Skin of body (tissue), 1 donor: ENCODE measurements at regions not wholly inside any gene's neighbourhood (a gene's known extent, or its start where the extent isn't known, plus 50 kb on each side); places are given as distances from the start of the nearest gene placed in this dataset.

ENCODE experiments used
- DNase-seq: peaks from one replicate; lab custom pipeline; 2025; lab: John Stamatoyannopoulos, UW

- no peak for DNase-seq
These were observed 481.0 kb downstream of the SH2D1A start for GRCh38 chrX:124827258-124827845.

- DNase-seq = no peak
These were observed 483.6 kb downstream of the SH2D1A start for GRCh38 chrX:124829930-124830329.

GRCh38 chrX:124836786-124837185 lies 482.9 kb upstream of the TEX13C start:
- DNase-seq = no peak

GRCh38 chrX:124842205-124842604 lies 477.5 kb upstream of the TEX13C start:
- no peak for DNase-seq

- no peak for DNase-seq
These were observed 458.9 kb upstream of the TEX13C start for GRCh38 chrX:124860736-124861135.

GRCh38 chrX:124862301-124862700 lies 457.4 kb upstream of the TEX13C start:
- no peak for DNase-seq

- DNase-seq = no peak
These were observed 456.4 kb upstream of the TEX13C start for GRCh38 chrX:124863303-124863702.

GRCh38 chrX:124887572-124887971 lies 432.1 kb upstream of the TEX13C start:
- no peak for DNase-seq

GRCh38 chrX:124895947-124896346 lies 423.7 kb upstream of the TEX13C start:
- no peak for DNase-seq

GRCh38 chrX:124902953-124903352 lies 416.7 kb upstream of the TEX13C start:
- DNase-seq = no peak

GRCh38 chrX:124910611-124911010 lies 409.1 kb upstream of the TEX13C start:
- no peak for DNase-seq

GRCh38 chrX:124917011-124917410 lies 402.7 kb upstream of the TEX13C start:
- DNase-seq = no peak

- DNase-seq = no peak
These were observed 394.0 kb upstream of the TEX13C start for GRCh38 chrX:124925681-124926080.

GRCh38 chrX:124931241-124931640 lies 388.4 kb upstream of the TEX13C start:
- no peak for DNase-seq

- no peak for DNase-seq
These were observed 387.7 kb upstream of the TEX13C start for GRCh38 chrX:124931958-124932357.

GRCh38 chrX:124938715-124939114 lies 381.0 kb upstream of the TEX13C start:
- no peak for DNase-seq

GRCh38 chrX:124940531-124940930 lies 379.1 kb upstream of the TEX13C start:
- DNase-seq = peak; percentile 12

GRCh38 chrX:124954402-124954801 lies 365.3 kb upstream of the TEX13C start:
- no peak for DNase-seq

GRCh38 chrX:124960454-124960853 lies 359.2 kb upstream of the TEX13C start:
- DNase-seq = no peak

- DNase-seq = no peak
These were observed 356.0 kb upstream of the TEX13C start, which contains the start of gene TENM1 for GRCh38 chrX:124963717-124964116. TENM1 (minus strand) TSS chrX:124963817.

GRCh38 chrX:124975456-124975855 lies 344.2 kb upstream of the TEX13C start:
- DNase-seq = no peak

- no peak for DNase-seq
These were observed 338.3 kb upstream of the TEX13C start for GRCh38 chrX:124981420-124981819.

- no peak for DNase-seq
These were observed 335.4 kb upstream of the TEX13C start for GRCh38 chrX:124984140-124984813.
